NB4 (cell line): ENCODE measurements at regions not wholly inside any gene's neighbourhood (a gene's known extent, or its start where the extent isn't known, plus 50 kb on each side); places are given as distances from the start of the nearest gene placed in this dataset.

ENCODE experiments used
- DNase-seq: peaks from one replicate; pipeline ENCODE4 v3.0.0; 2010; ENCODE audit warnings: low read depth
- H3K4me3 ChIP-seq: one replicate; pipeline ENCODE4 v1.5.1; 2011; ENCODE audit warnings: mild to moderate bottlenecking, low read depth, low read length, moderate library complexity
- MYC ChIP-seq: IDR thresholded peaks from 2 replicates; pipeline ENCODE4 v1.6.1; 2011; ENCODE audit warnings: low read depth, low read length
- POLR2A ChIP-seq: IDR thresholded peaks from 2 replicates; pipeline ENCODE4 v1.6.1; 2011; ENCODE audit warnings: mild to moderate bottlenecking; ENCODE audit not compliant: insufficient read length; ENCODE audit errors: extremely low read depth
- TF ChIP-seq, protein P1 (sequence below): IDR thresholded peaks from one replicate; pipeline ENCODE4 v1.5.1; 2012; ENCODE audit warnings: low read depth, low read length
- TF ChIP-seq, protein P2 (sequence below): IDR thresholded peaks from 2 replicates; pipeline ENCODE4 v1.6.1; 2011; ENCODE audit warnings: low read depth, low read length

DNA sequence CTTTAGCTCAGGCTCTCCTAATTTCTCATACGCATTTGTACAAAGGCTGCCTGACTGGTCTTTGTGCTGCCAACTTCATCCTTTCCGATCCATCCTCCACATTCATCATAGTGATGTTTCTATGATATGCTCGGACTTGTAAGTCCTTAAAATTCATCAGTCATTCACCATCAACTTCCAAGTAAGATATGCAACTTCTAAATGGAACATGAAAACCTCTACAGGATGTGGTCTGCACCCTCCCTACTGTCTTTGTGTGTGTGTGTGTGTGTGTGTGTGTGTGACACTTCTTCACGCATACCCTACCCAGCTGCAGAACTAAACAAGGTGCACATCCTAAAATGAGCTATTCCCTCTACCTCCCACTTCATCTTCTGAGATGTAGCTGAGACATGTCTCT, 397.9 kb upstream of the NR5A2 start:
- TF ChIP-seq, protein P1, sequence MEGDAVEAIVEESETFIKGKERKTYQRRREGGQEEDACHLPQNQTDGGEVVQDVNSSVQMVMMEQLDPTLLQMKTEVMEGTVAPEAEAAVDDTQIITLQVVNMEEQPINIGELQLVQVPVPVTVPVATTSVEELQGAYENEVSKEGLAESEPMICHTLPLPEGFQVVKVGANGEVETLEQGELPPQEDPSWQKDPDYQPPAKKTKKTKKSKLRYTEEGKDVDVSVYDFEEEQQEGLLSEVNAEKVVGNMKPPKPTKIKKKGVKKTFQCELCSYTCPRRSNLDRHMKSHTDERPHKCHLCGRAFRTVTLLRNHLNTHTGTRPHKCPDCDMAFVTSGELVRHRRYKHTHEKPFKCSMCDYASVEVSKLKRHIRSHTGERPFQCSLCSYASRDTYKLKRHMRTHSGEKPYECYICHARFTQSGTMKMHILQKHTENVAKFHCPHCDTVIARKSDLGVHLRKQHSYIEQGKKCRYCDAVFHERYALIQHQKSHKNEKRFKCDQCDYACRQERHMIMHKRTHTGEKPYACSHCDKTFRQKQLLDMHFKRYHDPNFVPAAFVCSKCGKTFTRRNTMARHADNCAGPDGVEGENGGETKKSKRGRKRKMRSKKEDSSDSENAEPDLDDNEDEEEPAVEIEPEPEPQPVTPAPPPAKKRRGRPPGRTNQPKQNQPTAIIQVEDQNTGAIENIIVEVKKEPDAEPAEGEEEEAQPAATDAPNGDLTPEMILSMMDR = no peak
- TF ChIP-seq MYC (no peak), POLR2A (no peak)
- TF ChIP-seq, protein P2, sequence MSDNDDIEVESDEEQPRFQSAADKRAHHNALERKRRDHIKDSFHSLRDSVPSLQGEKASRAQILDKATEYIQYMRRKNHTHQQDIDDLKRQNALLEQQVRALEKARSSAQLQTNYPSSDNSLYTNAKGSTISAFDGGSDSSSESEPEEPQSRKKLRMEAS = no peak
- no peak overlapping the region for H3K4me3 ChIP-seq
- DNase-seq = no peak

DNA sequence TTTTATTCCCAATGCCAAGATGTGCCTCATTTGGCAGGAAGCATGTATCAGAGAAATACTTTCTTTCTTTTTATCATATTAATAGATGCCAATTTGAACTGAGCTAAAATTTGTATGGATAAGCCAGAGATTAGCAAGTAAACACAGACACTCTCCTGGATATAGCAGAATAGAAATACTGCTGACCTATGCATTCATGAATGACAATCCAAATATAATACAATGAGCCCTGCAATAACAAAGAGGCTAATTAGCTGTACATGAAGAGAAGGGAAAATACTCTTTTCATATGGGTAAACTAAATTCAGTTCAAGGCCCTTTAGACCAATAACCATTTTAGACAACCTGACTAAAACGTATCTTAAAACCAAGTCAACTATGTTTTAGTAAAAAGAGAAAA, 388.1 kb upstream of the NR5A2 start:
- H3K4me3 ChIP-seq = no peak overlapping the region
- no peak for TF ChIP-seq POLR2A
- no peak for TF ChIP-seq MYC
- no peak for DNase-seq

DNA sequence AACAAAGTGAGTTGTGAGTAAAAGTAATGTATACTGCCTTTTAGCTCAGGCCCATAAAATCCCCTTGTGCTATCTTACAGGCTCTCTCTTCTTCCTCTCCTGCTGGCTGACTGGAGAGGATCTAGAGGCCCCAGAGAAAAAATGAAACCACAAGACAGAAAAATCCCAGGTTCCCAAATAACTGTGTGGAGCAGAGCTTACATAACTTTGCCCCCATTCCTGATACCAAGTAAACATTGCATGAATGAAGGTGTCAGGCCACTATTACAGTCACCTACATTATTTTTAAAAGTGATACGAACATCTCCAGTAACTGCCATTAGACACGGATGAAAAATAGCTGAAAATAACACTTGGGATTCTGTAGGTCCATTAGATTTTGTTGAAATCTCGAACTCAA, 386.0 kb upstream of the NR5A2 start:
- H3K4me3 ChIP-seq = no peak overlapping the region
- DNase-seq = no peak
- TF ChIP-seq MYC (no peak), POLR2A (no peak)
- TF ChIP-seq, protein P2 = no peak
- TF ChIP-seq, protein P1 = no peak

DNA sequence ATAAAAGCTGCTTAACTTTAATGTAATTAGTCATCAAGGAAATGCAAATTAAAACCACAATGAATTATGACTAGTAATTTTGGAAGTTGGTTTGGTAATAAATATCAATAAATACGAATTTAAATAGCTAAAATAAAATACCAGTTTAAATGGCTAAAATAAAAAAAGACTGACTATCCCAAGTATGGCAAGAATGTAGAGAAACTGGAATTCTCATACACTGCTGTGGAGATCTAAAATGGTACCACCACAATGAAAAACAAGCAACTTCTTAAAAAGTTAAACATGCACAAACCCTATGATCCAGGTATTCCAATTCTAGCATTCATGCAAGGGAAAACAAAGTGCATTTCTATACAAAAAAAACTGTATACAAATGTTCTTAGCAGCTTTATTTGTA, 382.6 kb upstream of the NR5A2 start:
- DNase-seq = no peak
- H3K4me3 ChIP-seq = no peak overlapping the region
- TF ChIP-seq POLR2A (no peak), MYC (no peak)
- TF ChIP-seq, protein P1 = no peak
- TF ChIP-seq, protein P2 = no peak

DNA sequence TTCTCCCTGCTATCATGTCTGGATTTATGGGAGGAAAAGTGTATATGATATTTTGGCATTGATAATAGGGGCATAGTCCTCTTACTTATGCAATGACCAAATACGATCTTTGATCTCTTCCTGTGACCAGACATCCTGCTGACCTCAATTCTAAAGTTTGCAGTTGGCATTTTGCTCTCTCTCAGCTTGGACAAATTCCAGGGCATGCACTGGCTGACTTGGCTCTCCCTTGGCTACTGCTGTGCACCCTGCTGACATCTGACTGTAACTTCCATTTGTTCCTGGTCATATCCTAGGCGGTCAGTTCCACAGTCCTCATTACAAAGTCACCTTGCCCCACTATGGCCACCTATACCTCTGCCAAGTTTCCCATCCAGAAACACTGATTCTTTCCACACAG, 380.7 kb upstream of the NR5A2 start:
- H3K4me3 ChIP-seq = no peak overlapping the region
- no peak for DNase-seq
- TF ChIP-seq POLR2A (no peak), MYC (no peak)
- TF ChIP-seq, protein P2 = no peak
- TF ChIP-seq, protein P1 = no peak

DNA sequence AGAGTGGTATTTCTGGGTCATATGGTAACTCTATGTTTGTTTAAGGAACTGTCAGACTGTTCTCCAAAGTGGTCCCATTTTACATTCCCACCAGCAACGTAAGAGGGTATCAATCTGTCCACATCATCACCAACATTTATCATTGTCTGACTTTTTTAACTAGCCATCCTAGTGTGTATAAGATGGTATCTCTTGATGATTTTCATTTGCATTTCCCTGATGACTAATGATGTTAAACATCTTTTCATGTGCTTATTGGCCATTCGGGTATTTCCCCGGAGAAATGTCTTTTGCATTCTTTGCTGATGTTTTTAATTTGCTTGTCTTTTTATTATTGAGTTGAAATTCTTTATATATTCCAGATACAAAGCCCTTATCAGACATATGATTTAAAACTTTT, 370.1 kb upstream of the NR5A2 start:
- TF ChIP-seq POLR2A (no peak), MYC (no peak)
- TF ChIP-seq, protein P2 = no peak
- TF ChIP-seq, protein P1 = no peak
- no peak for DNase-seq
- no peak overlapping the region for H3K4me3 ChIP-seq
